ENCODE measurements at regions not wholly inside any gene's neighbourhood (a gene's known extent, or its start where the extent isn't known, plus 50 kb on each side); places are given as distances from the start of the nearest gene placed in this dataset.
A peak's percentile ranks its signal among the peaks of the same experiment; 100 is the strongest.

DNA sequence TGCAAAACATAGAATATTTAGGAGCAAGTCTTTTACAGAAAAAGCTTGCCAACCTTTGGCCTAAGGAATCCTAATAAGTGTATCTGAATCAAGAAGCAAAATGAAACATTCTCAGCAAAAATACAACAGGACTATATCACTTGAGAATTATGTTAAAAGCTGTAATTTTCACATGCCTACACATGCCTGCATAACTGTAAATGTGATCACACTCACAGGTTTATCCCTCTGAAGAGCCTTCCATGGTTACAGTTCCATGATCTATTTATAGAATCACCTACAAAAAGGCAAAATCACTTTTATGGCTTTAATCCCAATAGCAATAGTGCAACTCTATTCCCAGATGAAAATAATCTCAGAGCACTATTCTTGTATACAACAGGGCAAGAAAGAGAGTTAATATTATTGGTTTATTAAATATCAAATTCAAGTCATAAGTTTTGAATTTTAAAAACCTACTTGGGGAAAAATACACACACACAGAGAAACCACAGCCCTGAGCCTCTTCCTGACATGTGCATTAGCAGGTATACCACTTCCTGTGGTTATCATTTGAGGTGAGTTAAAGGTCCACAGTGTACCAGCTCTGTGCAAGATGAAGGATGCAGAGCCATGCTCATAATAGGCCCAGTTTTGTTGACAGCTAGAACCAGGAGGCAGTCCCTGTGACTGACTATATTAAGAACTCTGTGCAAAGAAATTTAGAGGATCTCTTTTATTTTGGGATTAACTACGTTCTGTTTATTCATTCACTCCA is 252.5 kb upstream of the TGFBR2 start:
- no peak overlapping the region for H3K14ac ChIP-seq (replicated peaks; ENCODE audit: low read depth, low read length)
- no peak overlapping the region for H3K9ac ChIP-seq (ENCODE audit: low read depth, low read length)
- H2BK5ac ChIP-seq (ENCODE audit: low read depth, low read length, poor library complexity, severe bottlenecking) = no peak overlapping the region
- ATAC-seq (ENCODE audit: low read depth) = no peak
- no peak overlapping the region for H3K23ac ChIP-seq (ENCODE audit: low read depth, low read length)
- H3K9me3 ChIP-seq (ENCODE audit: control insufficient read depth, insufficient read depth, low read length) = no peaks in the 10 kb centered on the region
- no peak overlapping the region for H2BK20ac ChIP-seq (ENCODE audit: low read depth, low read length)
- no CpG with 5 or more reads among the region's 1 CpG for WGBS, 2 experiments (ENCODE audit: extremely low coverage in 2 of 2, insufficient read length in 1 of 2)
- BruUV-seq (replicated peaks) = no TSS peak
- peaks cover 14% of the 10 kb centered on the region; the same call in 1 of the 2 replicates for H3K9me1 ChIP-seq (ENCODE audit: insufficient read depth, low read length)
- H3K18ac ChIP-seq (ENCODE audit: low read depth, low read length) = peak overlapping the region; percentile 57; the same call in 1 of the 2 replicates
- in situ Hi-C loops (cut with MboI; ENCODE audit: low sequenced_read_pairs) (no loop called here), intact Hi-C loops (cut with micrococcal nuclease) (no loop called here), dilution Hi-C loops (cut with HindIII; ENCODE audit: low sequenced_read_pairs, unreplicated experiment) (no loop called here)
- no peak overlapping the region for H4K91ac ChIP-seq (ENCODE audit: insufficient read depth, low read depth, low read length)
- H2BK15ac ChIP-seq (ENCODE audit: low read depth, low read length) = peak overlapping the region; percentile 31; the same call in 1 of the 3 replicates
- no peak overlapping the region for H2AFZ ChIP-seq (replicated peaks; ENCODE audit: low read length, poor library complexity)
- H2BK120ac ChIP-seq (ENCODE audit: low read depth, low read length) = no peak overlapping the region; the same call in 1 of the 2 replicates
- no peak overlapping the region for H4K5ac ChIP-seq (ENCODE audit: low read depth, low read length)
- no peak overlapping the region for H3K27ac ChIP-seq (ENCODE audit: insufficient read depth, low read length)
- peaks cover 11% of the 10 kb centered on the region for H3K4me1 ChIP-seq (ENCODE audit: control insufficient read depth, insufficient read depth, low read length)
- H3K79me1 ChIP-seq (ENCODE audit: low read depth in 1 of 2, low read length in 2 of 2) = no peaks in the 10 kb centered on the region
- no peak overlapping the region for H2AK9ac ChIP-seq (replicated peaks; ENCODE audit: low read depth, low read length, poor library complexity)
- no peak overlapping the region for H3K4me2 ChIP-seq (ENCODE audit: low read depth, low read length)
- no peaks in the 10 kb centered on the region for H4K20me1 ChIP-seq (ENCODE audit: insufficient read depth, low read length)
- ChIA-PET CTCF (no interaction called here), POLR2A (ENCODE audit: unreplicated experiment) (no interaction called here)
- TF ChIP-seq RCOR1 (IDR thresholded peaks at IDR 0.05; ENCODE audit: insufficient replicate concordance, low read length) = no peak
- TF ChIP-seq FOS (IDR thresholded peaks at IDR 0.05; ENCODE audit: low read depth, low read length) = no peak
- TF ChIP-seq MXI1 (IDR thresholded peaks at IDR 0.05; ENCODE audit: borderline replicate concordance, low read depth, low read length) = no peak
- no peak for TF ChIP-seq MAZ (IDR thresholded peaks at IDR 0.05; ENCODE audit: borderline replicate concordance, low read depth, low read length)
- no peak for TF ChIP-seq SMC3 (IDR thresholded peaks at IDR 0.05; ENCODE audit: low read depth, low read length)
- no peak for TF ChIP-seq MAFK (IDR thresholded peaks at IDR 0.05; ENCODE audit: low read depth, low read length)
- TF ChIP-seq BHLHE40 (IDR thresholded peaks at IDR 0.05; ENCODE audit: low read depth, low read length) = no peak
- TF ChIP-seq CEBPB (IDR thresholded peaks at IDR 0.05; ENCODE audit: low read depth, low read length) = no peak
- TF ChIP-seq RFX5 (IDR thresholded peaks at IDR 0.05; ENCODE audit: low read depth, low read length) = no peak
- TF ChIP-seq, protein P1, sequence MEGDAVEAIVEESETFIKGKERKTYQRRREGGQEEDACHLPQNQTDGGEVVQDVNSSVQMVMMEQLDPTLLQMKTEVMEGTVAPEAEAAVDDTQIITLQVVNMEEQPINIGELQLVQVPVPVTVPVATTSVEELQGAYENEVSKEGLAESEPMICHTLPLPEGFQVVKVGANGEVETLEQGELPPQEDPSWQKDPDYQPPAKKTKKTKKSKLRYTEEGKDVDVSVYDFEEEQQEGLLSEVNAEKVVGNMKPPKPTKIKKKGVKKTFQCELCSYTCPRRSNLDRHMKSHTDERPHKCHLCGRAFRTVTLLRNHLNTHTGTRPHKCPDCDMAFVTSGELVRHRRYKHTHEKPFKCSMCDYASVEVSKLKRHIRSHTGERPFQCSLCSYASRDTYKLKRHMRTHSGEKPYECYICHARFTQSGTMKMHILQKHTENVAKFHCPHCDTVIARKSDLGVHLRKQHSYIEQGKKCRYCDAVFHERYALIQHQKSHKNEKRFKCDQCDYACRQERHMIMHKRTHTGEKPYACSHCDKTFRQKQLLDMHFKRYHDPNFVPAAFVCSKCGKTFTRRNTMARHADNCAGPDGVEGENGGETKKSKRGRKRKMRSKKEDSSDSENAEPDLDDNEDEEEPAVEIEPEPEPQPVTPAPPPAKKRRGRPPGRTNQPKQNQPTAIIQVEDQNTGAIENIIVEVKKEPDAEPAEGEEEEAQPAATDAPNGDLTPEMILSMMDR (conservative IDR thresholded peaks at IDR 0.05; ENCODE audit: low read depth, low read length) = no peak
- TF ChIP-seq, protein P2, sequence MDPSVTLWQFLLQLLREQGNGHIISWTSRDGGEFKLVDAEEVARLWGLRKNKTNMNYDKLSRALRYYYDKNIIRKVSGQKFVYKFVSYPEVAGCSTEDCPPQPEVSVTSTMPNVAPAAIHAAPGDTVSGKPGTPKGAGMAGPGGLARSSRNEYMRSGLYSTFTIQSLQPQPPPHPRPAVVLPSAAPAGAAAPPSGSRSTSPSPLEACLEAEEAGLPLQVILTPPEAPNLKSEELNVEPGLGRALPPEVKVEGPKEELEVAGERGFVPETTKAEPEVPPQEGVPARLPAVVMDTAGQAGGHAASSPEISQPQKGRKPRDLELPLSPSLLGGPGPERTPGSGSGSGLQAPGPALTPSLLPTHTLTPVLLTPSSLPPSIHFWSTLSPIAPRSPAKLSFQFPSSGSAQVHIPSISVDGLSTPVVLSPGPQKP (IDR thresholded peaks at IDR 0.05; ENCODE audit: borderline replicate concordance, low read depth, low read length) = no peak
- no peak for TF ChIP-seq CHD1 (IDR thresholded peaks at IDR 0.05; ENCODE audit: low read depth, low read length)
- TF ChIP-seq, protein P3, sequence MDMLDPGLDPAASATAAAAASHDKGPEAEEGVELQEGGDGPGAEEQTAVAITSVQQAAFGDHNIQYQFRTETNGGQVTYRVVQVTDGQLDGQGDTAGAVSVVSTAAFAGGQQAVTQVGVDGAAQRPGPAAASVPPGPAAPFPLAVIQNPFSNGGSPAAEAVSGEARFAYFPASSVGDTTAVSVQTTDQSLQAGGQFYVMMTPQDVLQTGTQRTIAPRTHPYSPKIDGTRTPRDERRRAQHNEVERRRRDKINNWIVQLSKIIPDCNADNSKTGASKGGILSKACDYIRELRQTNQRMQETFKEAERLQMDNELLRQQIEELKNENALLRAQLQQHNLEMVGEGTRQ (IDR thresholded peaks at IDR 0.05; ENCODE audit: low read depth, low read length) = no peak
- TF ChIP-seq NFE2L2 (IDR thresholded peaks at IDR 0.05; ENCODE audit: low read depth, low read length) = no peak
- no peak for TF ChIP-seq POLR2A (IDR thresholded peaks at IDR 0.05; ENCODE audit: low read depth, low read length)
- H2AK5ac ChIP-seq (ENCODE audit: low read depth, low read length) = no peak overlapping the region
- H3K4ac ChIP-seq (ENCODE audit: low read depth, low read length) = peak overlapping the region; percentile 29; the same call in 1 of the 2 replicates
- no peak overlapping the region for H4K8ac ChIP-seq (ENCODE audit: low read depth in 2 of 2, low read length in 2 of 2)
- H3K36me3 ChIP-seq (ENCODE audit: control insufficient read depth, insufficient read depth, low read length) = no peaks in the 10 kb centered on the region
- DNase-seq = no peak
- H3K56ac ChIP-seq (ENCODE audit: extremely low read depth, insufficient read depth, low read length) = no peak overlapping the region
- no peaks in the 10 kb centered on the region for H3K27me3 ChIP-seq (ENCODE audit: control insufficient read depth, insufficient read depth, low read length)
- no peak overlapping the region for H3K4me3 ChIP-seq (ENCODE audit: insufficient read depth, low read depth, low read length)

All from IMR-90 (cell line).